Tibial nerve (tissue), 4 donors: ENCODE measurements at regions not wholly inside any gene's neighbourhood (a gene's known extent, or its start where the extent isn't known, plus 50 kb on each side); places are given as distances from the start of the nearest gene placed in this dataset.

Experiments
- CTCF ChIP-seq, 5 experiments: fragments of 200-600 bp in 3 of 5; fragments of 450-650 bp in 2 of 5; sonication (generic) in 3 of 5; IDR thresholded peaks; one replicate each; pipeline ENCODE4 v1.5.1; 2016 to 2019; ENCODE audit warnings: antibody characterized with exemption in 5 of 5, mild to moderate bottlenecking in 3 of 5, moderate library complexity in 2 of 5
- EP300 ChIP-seq, 2 donors: sonication (generic); formaldehyde crosslinking; IDR thresholded peaks; one replicate each; pipeline ENCODE4 v1.6.1; 2017; ENCODE audit warnings: antibody characterized with exemption in 2 of 2, mild to moderate bottlenecking in 1 of 2
- POLR2A ChIP-seq, 2 donors: fragments of 450-650 bp; IDR thresholded peaks; one replicate each; pipeline ENCODE4 v1.6.1; 2017; ENCODE audit warnings: antibody characterized with exemption in 2 of 2, mild to moderate bottlenecking in 2 of 2, moderate library complexity in 2 of 2

GRCh38 chr2:122070241-122070731 lies 314.8 kb downstream of the TSN start:
- TF ChIP-seq CTCF (IDR thresholded peaks at IDR 0.05) (no peak), POLR2A (IDR thresholded peaks at IDR 0.05) (no peak), EP300 (IDR thresholded peaks at IDR 0.05) (no peak)
